HepG2 (cell line): ENCODE measurements at regions not wholly inside any gene's neighbourhood (a gene's known extent, or its start where the extent isn't known, plus 50 kb on each side); places are given as distances from the start of the nearest gene placed in this dataset.
A peak's percentile ranks its signal among the peaks of the same experiment; 100 is the strongest.

Experiments
- ARNT ChIP-seq: fragments of 450-650 bp; IDR thresholded peaks from 2 replicates; pipeline ENCODE4 v1.6.1; 2017
- CREBL2 ChIP-seq: sonication (generic); formaldehyde crosslinking; IDR thresholded peaks from 2 replicates; pipeline ENCODE4 v1.8.1; 2023; ENCODE audit warnings: missing genetic modification reagents, mild to moderate bottlenecking, borderline replicate concordance
- FIP1L1 ChIP-seq: fragments of 200-400 bp; formaldehyde crosslinking; IDR thresholded peaks from 2 replicates; pipeline ENCODE4 v1.6.1; 2018; ENCODE audit warnings: low read depth, mild to moderate bottlenecking, low read length, moderate library complexity, borderline replicate concordance; ENCODE audit not compliant: insufficient read depth
- FOXA3 ChIP-seq: IDR thresholded peaks from 2 replicates; pipeline ENCODE4 v1.6.1; 2016; ENCODE audit warnings: missing genetic modification reagents, missing compliant biosample characterization
- HMG20A ChIP-seq: IDR thresholded peaks from 2 replicates; pipeline ENCODE4 v1.6.1; 2016; ENCODE audit warnings: borderline replicate concordance
- IRF2 ChIP-seq: IDR thresholded peaks from 2 replicates; pipeline ENCODE4 v1.6.1; 2018; ENCODE audit warnings: missing genetic modification reagents, missing compliant biosample characterization
- MAFG ChIP-seq: sonication (generic); formaldehyde crosslinking; IDR thresholded peaks from 2 replicates; pipeline ENCODE4 v1.5.1; 2020; ENCODE audit warnings: mild to moderate bottlenecking, missing genetic modification reagents
- MTA3 ChIP-seq: sonication (generic); formaldehyde crosslinking; IDR thresholded peaks from 2 replicates; pipeline ENCODE4 v1.4.0; 2020; ENCODE audit warnings: missing genetic modification reagents
- NFE2 ChIP-seq: sonication (generic); formaldehyde crosslinking; IDR thresholded peaks from 2 replicates; pipeline ENCODE4 v1.4.0; 2020; ENCODE audit warnings: missing genetic modification reagents
- NR3C1 ChIP-seq: sonication (generic); formaldehyde crosslinking; IDR thresholded peaks from 2 replicates; pipeline ENCODE4 v1.4.0; 2020; ENCODE audit warnings: missing genetic modification reagents
- PHF21A ChIP-seq: sonication (generic); formaldehyde crosslinking; IDR thresholded peaks from 2 replicates; pipeline ENCODE4 v1.5.0; 2020; ENCODE audit warnings: mild to moderate bottlenecking, missing genetic modification reagents
- RAD51 ChIP-seq: fragments of 450-650 bp; IDR thresholded peaks from 2 replicates; pipeline ENCODE4 v1.6.1; 2016; ENCODE audit warnings: borderline replicate concordance
- RELA ChIP-seq: sonication (generic); formaldehyde crosslinking; IDR thresholded peaks from 2 replicates; pipeline ENCODE4 v1.4.0; 2020; ENCODE audit warnings: missing genetic modification reagents
- SALL1 ChIP-seq: sonication (generic); formaldehyde crosslinking; IDR thresholded peaks from 2 replicates; pipeline ENCODE4 v1.8.0; 2022; ENCODE audit warnings: mild to moderate bottlenecking, missing genetic modification reagents
- SKIL ChIP-seq: sonication (generic); formaldehyde crosslinking; IDR thresholded peaks from 2 replicates; pipeline ENCODE4 v1.8.0; 2022; ENCODE audit warnings: missing genetic modification reagents, mild to moderate bottlenecking, moderate library complexity, borderline replicate concordance
- TOPORS ChIP-seq: sonication (generic); formaldehyde crosslinking; IDR thresholded peaks from 2 replicates; pipeline ENCODE4 v1.8.0; 2023; ENCODE audit warnings: mild to moderate bottlenecking, missing genetic modification reagents
- ZFP36 ChIP-seq: fragments of 150-350 bp; IDR thresholded peaks from 2 replicates; pipeline ENCODE4 v1.6.1; 2018; ENCODE audit warnings: borderline replicate concordance, low read length, low read depth; ENCODE audit not compliant: partially characterized antibody
- ZFP36L1 ChIP-seq: sonication (generic); formaldehyde crosslinking; IDR thresholded peaks from 2 replicates; pipeline ENCODE4 v1.8.0; 2022; ENCODE audit warnings: mild to moderate bottlenecking, missing genetic modification reagents, moderate library complexity
- ZNF329 ChIP-seq: sonication (generic); formaldehyde crosslinking; IDR thresholded peaks from 2 replicates; pipeline ENCODE4 v1.9.0; 2021; ENCODE audit warnings: low read depth, mild to moderate bottlenecking, missing genetic modification reagents
- ZNF441 ChIP-seq: sonication (generic); formaldehyde crosslinking; IDR thresholded peaks from 2 replicates; pipeline ENCODE4 v1.7.0; 2021; ENCODE audit warnings: missing genetic modification reagents, borderline replicate concordance
- ZNF652 ChIP-seq: IDR thresholded peaks from 2 replicates; pipeline ENCODE4 v1.6.1; 2016; ENCODE audit warnings: low read depth, borderline replicate concordance
- ZNF749 ChIP-seq: sonication (generic); formaldehyde crosslinking; IDR thresholded peaks from 2 replicates; pipeline ENCODE4 v1.8.0; 2022; ENCODE audit warnings: mild to moderate bottlenecking, missing genetic modification reagents, moderate library complexity, borderline replicate concordance
- TF ChIP-seq, protein P1 (sequence below): sonication (generic); formaldehyde crosslinking; IDR thresholded peaks from 2 replicates; pipeline ENCODE4 v1.5.0; 2020; ENCODE audit warnings: mild to moderate bottlenecking, missing genetic modification reagents
- TF ChIP-seq, protein P2 (sequence below): IDR thresholded peaks from 2 replicates; pipeline ENCODE4 v1.6.1; 2018; ENCODE audit warnings: missing genetic modification reagents
- TF ChIP-seq, protein P3 (sequence below): sonication (generic); formaldehyde crosslinking; IDR thresholded peaks from 2 replicates; pipeline ENCODE4 v1.5.1; 2020; ENCODE audit warnings: mild to moderate bottlenecking, moderate library complexity, missing genetic modification reagents

- TF ChIP-seq ZNF652 (CRISPR knock-in tag), result peak; percentile 43; the same call in 1 of the 2 replicates
- TF ChIP-seq HMG20A, result peak; percentile 83; the same call in 1 of the 2 replicates
- TF ChIP-seq, protein P1, sequence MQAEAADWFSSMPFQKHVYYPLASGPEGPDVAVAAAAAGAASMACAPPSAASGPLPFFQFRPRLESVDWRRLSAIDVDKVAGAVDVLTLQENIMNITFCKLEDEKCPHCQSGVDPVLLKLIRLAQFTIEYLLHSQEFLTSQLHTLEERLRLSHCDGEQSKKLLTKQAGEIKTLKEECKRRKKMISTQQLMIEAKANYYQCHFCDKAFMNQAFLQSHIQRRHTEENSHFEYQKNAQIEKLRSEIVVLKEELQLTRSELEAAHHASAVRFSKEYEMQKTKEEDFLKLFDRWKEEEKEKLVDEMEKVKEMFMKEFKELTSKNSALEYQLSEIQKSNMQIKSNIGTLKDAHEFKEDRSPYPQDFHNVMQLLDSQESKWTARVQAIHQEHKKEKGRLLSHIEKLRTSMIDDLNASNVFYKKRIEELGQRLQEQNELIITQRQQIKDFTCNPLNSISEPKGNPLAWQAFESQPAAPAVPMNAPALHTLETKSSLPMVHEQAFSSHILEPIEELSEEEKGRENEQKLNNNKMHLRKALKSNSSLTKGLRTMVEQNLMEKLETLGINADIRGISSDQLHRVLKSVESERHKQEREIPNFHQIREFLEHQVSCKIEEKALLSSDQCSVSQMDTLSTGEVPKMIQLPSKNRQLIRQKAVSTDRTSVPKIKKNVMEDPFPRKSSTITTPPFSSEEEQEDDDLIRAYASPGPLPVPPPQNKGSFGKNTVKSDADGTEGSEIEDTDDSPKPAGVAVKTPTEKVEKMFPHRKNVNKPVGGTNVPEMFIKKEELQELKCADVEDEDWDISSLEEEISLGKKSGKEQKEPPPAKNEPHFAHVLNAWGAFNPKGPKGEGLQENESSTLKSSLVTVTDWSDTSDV, result no peak
- TF ChIP-seq RAD51, result no peak
- no peak for TF ChIP-seq MAFG (CRISPR knock-in tag)
- peak; percentile 47; the same call in 1 of the 2 replicates for TF ChIP-seq ZNF441 (CRISPR knock-in tag)
- TF ChIP-seq ZNF749, result no peak
- TF ChIP-seq ZNF329 (CRISPR knock-in tag), result no peak
- TF ChIP-seq ZFP36L1, result peak; percentile 75; the same call in 1 of the 2 replicates
- TF ChIP-seq NR3C1 (CRISPR knock-in tag), result no peak
- TF ChIP-seq RELA (CRISPR knock-in tag), result no peak
- TF ChIP-seq NFE2, result no peak
- TF ChIP-seq, protein P2, sequence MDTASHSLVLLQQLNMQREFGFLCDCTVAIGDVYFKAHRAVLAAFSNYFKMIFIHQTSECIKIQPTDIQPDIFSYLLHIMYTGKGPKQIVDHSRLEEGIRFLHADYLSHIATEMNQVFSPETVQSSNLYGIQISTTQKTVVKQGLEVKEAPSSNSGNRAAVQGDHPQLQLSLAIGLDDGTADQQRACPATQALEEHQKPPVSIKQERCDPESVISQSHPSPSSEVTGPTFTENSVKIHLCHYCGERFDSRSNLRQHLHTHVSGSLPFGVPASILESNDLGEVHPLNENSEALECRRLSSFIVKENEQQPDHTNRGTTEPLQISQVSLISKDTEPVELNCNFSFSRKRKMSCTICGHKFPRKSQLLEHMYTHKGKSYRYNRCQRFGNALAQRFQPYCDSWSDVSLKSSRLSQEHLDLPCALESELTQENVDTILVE, result peak; percentile 50; the same call in 1 of the 2 replicates
- TF ChIP-seq FIP1L1, result no peak
- TF ChIP-seq, protein P3, sequence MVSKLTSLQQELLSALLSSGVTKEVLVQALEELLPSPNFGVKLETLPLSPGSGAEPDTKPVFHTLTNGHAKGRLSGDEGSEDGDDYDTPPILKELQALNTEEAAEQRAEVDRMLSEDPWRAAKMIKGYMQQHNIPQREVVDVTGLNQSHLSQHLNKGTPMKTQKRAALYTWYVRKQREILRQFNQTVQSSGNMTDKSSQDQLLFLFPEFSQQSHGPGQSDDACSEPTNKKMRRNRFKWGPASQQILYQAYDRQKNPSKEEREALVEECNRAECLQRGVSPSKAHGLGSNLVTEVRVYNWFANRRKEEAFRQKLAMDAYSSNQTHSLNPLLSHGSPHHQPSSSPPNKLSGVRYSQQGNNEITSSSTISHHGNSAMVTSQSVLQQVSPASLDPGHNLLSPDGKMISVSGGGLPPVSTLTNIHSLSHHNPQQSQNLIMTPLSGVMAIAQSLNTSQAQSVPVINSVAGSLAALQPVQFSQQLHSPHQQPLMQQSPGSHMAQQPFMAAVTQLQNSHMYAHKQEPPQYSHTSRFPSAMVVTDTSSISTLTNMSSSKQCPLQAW (CRISPR knock-in tag), result peak; percentile 91
- peak; percentile 76; the same call in 1 of the 2 replicates for TF ChIP-seq IRF2
- peak; percentile 99 for TF ChIP-seq SALL1 (CRISPR knock-in tag)
- no peak for TF ChIP-seq CREBL2 (CRISPR knock-in tag)
- 0 out of 2 replicates have a peak, but pooled peaks have one; percentile 43 for TF ChIP-seq TOPORS (CRISPR knock-in tag)
- TF ChIP-seq ZFP36, result no peak
- peak; percentile 86 for TF ChIP-seq FOXA3 (CRISPR knock-in tag)
- no peak for TF ChIP-seq MTA3
- no peak for TF ChIP-seq ARNT
- peak; percentile 92 for TF ChIP-seq PHF21A
- peak; percentile 92 for TF ChIP-seq SKIL (CRISPR knock-in tag)
These were observed 417.2 kb downstream of the COG6 start (continued) for GRCh38 chr13:40072663-40073120.
